DND-41 (cell line): ENCODE measurements at regions not wholly inside any gene's neighbourhood (a gene's known extent, or its start where the extent isn't known, plus 50 kb on each side); places are given as distances from the start of the nearest gene placed in this dataset.

Experiments
- CTCF ChIP-seq: IDR thresholded peaks from 2 replicates; pipeline ENCODE4 v1.5.1; 2012; ENCODE audit warnings: borderline replicate concordance, low read length, moderate library complexity, mild to moderate bottlenecking; ENCODE audit not compliant: poor library complexity, severe bottlenecking; ENCODE audit errors: extremely low read depth
- EZH2 ChIP-seq: IDR thresholded peaks from 3 replicates; pipeline ENCODE4 v1.6.1; 2012; ENCODE audit warnings: borderline replicate concordance, low read depth, mild to moderate bottlenecking, moderate library complexity, low read length, inconsistent platforms; ENCODE audit not compliant: severe bottlenecking

GRCh38 chr7:125644109-125644508 lies 714.5 kb upstream of the POT1 start:
- TF ChIP-seq CTCF (no peak), EZH2 (no peak)
